VCaP (cell line): ENCODE measurements at regions not wholly inside any gene's neighbourhood (a gene's known extent, or its start where the extent isn't known, plus 50 kb on each side); places are given as distances from the start of the nearest gene placed in this dataset.
"Not testable (repeated sequence)": the region's sequence is repeated elsewhere in the genome, so short reads cannot be mapped to it uniquely, and the experiment has no call there.

ENCODE experiments used
- H3K27ac ChIP-seq: fragments of 450-650 bp; 2 replicates; pipeline ENCODE4 v1.5.1; 2017
- CTCF ChIP-seq: fragments of 450-650 bp; conservative IDR thresholded peaks from 2 replicates; pipeline ENCODE4 v1.5.1; 2017; ENCODE audit warnings: mild to moderate bottlenecking, moderate library complexity

- H3K27ac ChIP-seq: no peak overlapping the region
- TF ChIP-seq CTCF: no peak
These were observed 998.3 kb downstream of the GATA3 start for GRCh38 chr10:9052767-9053166.

GRCh38 chr10:9056521-9056920 is 1002.0 kb downstream of the GATA3 start:
- no peak for TF ChIP-seq CTCF
- no peak overlapping the region for H3K27ac ChIP-seq

GRCh38 chr10:9057293-9057692 is 1002.8 kb downstream of the GATA3 start:
- H3K27ac ChIP-seq: not testable (repeated sequence)

- no peak for TF ChIP-seq CTCF
- no peak overlapping the region; the same call in 1 of the 2 replicates for H3K27ac ChIP-seq
These were observed 1005.8 kb downstream of the GATA3 start for GRCh38 chr10:9060314-9060713.

- TF ChIP-seq CTCF: no peak
These were observed 1007.4 kb downstream of the GATA3 start for GRCh38 chr10:9061871-9062270.

GRCh38 chr10:9066152-9066551 is 1011.7 kb downstream of the GATA3 start:
- H3K27ac ChIP-seq: no peak overlapping the region

More at GRCh38 chr10:9061871-9062270, 1007.4 kb downstream of the GATA3 start:
- no peak overlapping the region for H3K27ac ChIP-seq

GRCh38 chr10:9068003-9068402 is 1013.5 kb downstream of the GATA3 start:
- no peak overlapping the region for H3K27ac ChIP-seq
- no peak for TF ChIP-seq CTCF

More at GRCh38 chr10:9066152-9066551, 1011.7 kb downstream of the GATA3 start:
- TF ChIP-seq CTCF: no peak

- TF ChIP-seq CTCF: no peak
These were observed 1014.6 kb downstream of the GATA3 start for GRCh38 chr10:9069136-9069535.

More at GRCh38 chr10:9069136-9069535, 1014.6 kb downstream of the GATA3 start:
- no peak overlapping the region for H3K27ac ChIP-seq
